CD4-positive, alpha-beta T cell (primary cell): ENCODE measurements at regions not wholly inside any gene's neighbourhood (a gene's known extent, or its start where the extent isn't known, plus 50 kb on each side); places are given as distances from the start of the nearest gene placed in this dataset.

Experiments used
- ATAC-seq: fragments of 200-7000 bp; cut with Tn5 transposase; one replicate; pipeline ENCODE4 v1.10.0; 2022; ENCODE audit warnings: mild to moderate bottlenecking; ENCODE audit not compliant: poor library complexity
- CTCF ChIA-PET: fragments of 350-600 bp; sonication (Branson Sonifier 250); formaldehyde crosslinking; loops from one replicate; lab custom pipeline; 2021; ENCODE audit warnings: antibody characterized with exemption, inconsistent platforms; lab: Charles Lee
- POLR2A ChIA-PET: fragments of 350-600 bp; sonication (Branson Sonifier 250); formaldehyde crosslinking; loops from one replicate; lab custom pipeline; 2021; ENCODE audit warnings: antibody characterized with exemption, inconsistent platforms; lab: Charles Lee
- DNase-seq, 14 experiments: peaks; one replicate each; pipeline ENCODE4 v3.0.0-alpha.2; 2013 to 2020; ENCODE audit warnings: mixed read lengths in 2 of 14
- H3K27ac ChIP-seq, 2 donors: one replicate each; pipeline versions ENCODE4 v1.5.1 to v1.7.0; 2013; ENCODE audit warnings: low read length in 2 of 2, low read depth in 1 of 2, mild to moderate bottlenecking in 1 of 2
- H3K27me3 ChIP-seq, 2 experiments: 1 replicate in 1 of 2; 2 replicates in 1 of 2; pipeline versions ENCODE4 v1.6.1 to v1.7.0; 2013; ENCODE audit warnings: low read length in 2 of 2, control low read depth in 1 of 2, mild to moderate bottlenecking in 1 of 2, moderate library complexity in 1 of 2; ENCODE audit not compliant: insufficient read depth in 2 of 2, control insufficient read depth in 1 of 2
- H3K36me3 ChIP-seq: one replicate; pipeline ENCODE4 v1.6.1; 2013; ENCODE audit warnings: low read length, control low read depth; ENCODE audit not compliant: insufficient read depth
- H3K4me1 ChIP-seq: one replicate; pipeline ENCODE4 v1.6.1; 2013; ENCODE audit warnings: low read length, control low read depth; ENCODE audit not compliant: insufficient read depth
- H3K4me3 ChIP-seq: one replicate; pipeline ENCODE4 v1.5.1; 2013; ENCODE audit warnings: mild to moderate bottlenecking, low read length, moderate library complexity
- H3K9me3 ChIP-seq, 2 experiments: 1 replicate in 1 of 2; 2 replicates in 1 of 2; pipeline versions ENCODE4 v1.6.1 to v1.7.0; 2013; ENCODE audit warnings: low read length in 2 of 2, mild to moderate bottlenecking in 2 of 2, control low read depth in 1 of 2, moderate library complexity in 1 of 2; ENCODE audit not compliant: control insufficient read depth in 1 of 2, insufficient read depth in 1 of 2
- H3K27ac Mint-ChIP-seq: one replicate; pipeline ENCODE4 v1.8.0; 2020; ENCODE audit warnings: mixed read lengths
- H3K27me3 Mint-ChIP-seq: one replicate; pipeline ENCODE4 v1.8.0; 2021; ENCODE audit warnings: mixed read lengths
- H3K36me3 Mint-ChIP-seq: one replicate; pipeline ENCODE4 v1.8.0; 2021; ENCODE audit warnings: low read depth, mixed read lengths
- H3K4me1 Mint-ChIP-seq: one replicate; pipeline ENCODE4 v1.8.0; 2021; ENCODE audit warnings: low read depth, mixed read lengths
- H3K4me3 Mint-ChIP-seq: one replicate; pipeline ENCODE4 v1.8.0; 2020; ENCODE audit warnings: mild to moderate bottlenecking, mixed read lengths
- H3K9me3 Mint-ChIP-seq: one replicate; pipeline ENCODE4 v1.8.0; 2020; ENCODE audit warnings: mixed read lengths
- CTCF ChIP-seq: fragments of 200-600 bp; IDR thresholded peaks from one replicate; pipeline ENCODE4 v1.8.0; 2022; ENCODE audit warnings: antibody characterized with exemption, mild to moderate bottlenecking
- intact Hi-C, 2 experiments: fragments of 100-400 bp; cut with DNase I in 1 of 2; cut with micrococcal nuclease in 1 of 2; formaldehyde crosslinking; loops; one replicate each; pipeline versions ENCODE4 v1.15.1 to v1.9.0; 2023 to 2025; cut with DNase I, micrococcal nuclease

GRCh38 chr3:146374146-146374545 lies 95.2 kb downstream of the PLSCR2 start:
- no peaks in the 10 kb centered on the region for H3K36me3 ChIP-seq
- ATAC-seq (no peak), DNase-seq (no peak)
- ChIA-PET CTCF (no interaction called here), POLR2A (no interaction called here)
- Mint-ChIP-seq H3K4me1 (no peaks in the 10 kb centered on the region), H3K4me3 (no peak overlapping the region), H3K9me3 (peaks cover 12% of the 10 kb centered on the region), H3K27ac (no peak overlapping the region), H3K36me3 (no peaks in the 10 kb centered on the region), H3K27me3 (peaks cover 4% of the 10 kb centered on the region)
- H3K4me1 ChIP-seq, result no peaks in the 10 kb centered on the region
- no peaks in the 10 kb centered on the region for H3K27me3 ChIP-seq
- no peak for TF ChIP-seq CTCF
- intact Hi-C loops, result no loop called here
- H3K4me3 ChIP-seq, result no peak overlapping the region
- H3K27ac ChIP-seq, result no peak overlapping the region
- H3K9me3 ChIP-seq, result peaks cover 0 to 4% of the 10 kb centered on the region in 2 experiments

- DNase-seq, result no peak
- Histone ChIP-seq H3K4me1 (no peaks in the 10 kb centered on the region), H3K27ac (no peak overlapping the region), H3K4me3 (no peak overlapping the region), H3K9me3 (peaks cover 0 to 4% of the 10 kb centered on the region in 2 experiments), H3K27me3 (no peaks in the 10 kb centered on the region), H3K36me3 (no peaks in the 10 kb centered on the region)
- no peak for ATAC-seq
- Mint-ChIP-seq H3K4me3 (no peak overlapping the region), H3K4me1 (no peaks in the 10 kb centered on the region), H3K27me3 (peaks cover 4% of the 10 kb centered on the region), H3K9me3 (peaks cover 12% of the 10 kb centered on the region), H3K36me3 (no peaks in the 10 kb centered on the region), H3K27ac (no peak overlapping the region)
- no peak for TF ChIP-seq CTCF
- POLR2A ChIA-PET, result no interaction called here
- CTCF ChIA-PET, result no interaction called here
- intact Hi-C loops, result no loop called here
These were observed 97.5 kb downstream of the PLSCR2 start for GRCh38 chr3:146371902-146372301.

GRCh38 chr3:146368882-146369523 lies 100.4 kb downstream of the PLSCR2 start:
- H3K4me3 Mint-ChIP-seq, result no peak overlapping the region
- DNase-seq, result no peak
- H3K36me3 Mint-ChIP-seq, result no peaks in the 10 kb centered on the region
- POLR2A ChIA-PET, result no interaction called here
- intact Hi-C loops, result no loop called here
- Histone ChIP-seq H3K36me3 (no peaks in the 10 kb centered on the region), H3K4me1 (no peaks in the 10 kb centered on the region), H3K27me3 (no peaks in the 10 kb centered on the region), H3K4me3 (no peak overlapping the region), H3K27ac (no peak overlapping the region), H3K9me3 (peaks cover 0 to 4% of the 10 kb centered on the region in 2 experiments)
- no peak overlapping the region for H3K27ac Mint-ChIP-seq
- peaks cover 4% of the 10 kb centered on the region for H3K27me3 Mint-ChIP-seq
- CTCF ChIA-PET, result no interaction called here
- H3K4me1 Mint-ChIP-seq, result no peaks in the 10 kb centered on the region
- peaks cover 12% of the 10 kb centered on the region for H3K9me3 Mint-ChIP-seq
- no peak for TF ChIP-seq CTCF
- no peak for ATAC-seq
